ENCODE measurements at regions not wholly inside any gene's neighbourhood (a gene's known extent, or its start where the extent isn't known, plus 50 kb on each side); places are given as distances from the start of the nearest gene placed in this dataset.

GRCh38 chr6:145292066-145292465 is 443.3 kb downstream of the EPM2A start:
- Mint-ChIP-seq H3K4me1 (no peaks in the 10 kb centered on the region), H3K4me3 (no peak overlapping the region), H3K9me3 (peaks cover 19% of the 10 kb centered on the region), H3K27ac (no peak overlapping the region), H3K27me3 (ENCODE audit: low read depth) (no peaks in the 10 kb centered on the region), H3K36me3 (peaks cover 2% of the 10 kb centered on the region)
- no peak for DNase-seq (ENCODE audit: low spot score in 2 of 2, unreplicated experiment in 2 of 2)
- TF ChIP-seq, protein P1, sequence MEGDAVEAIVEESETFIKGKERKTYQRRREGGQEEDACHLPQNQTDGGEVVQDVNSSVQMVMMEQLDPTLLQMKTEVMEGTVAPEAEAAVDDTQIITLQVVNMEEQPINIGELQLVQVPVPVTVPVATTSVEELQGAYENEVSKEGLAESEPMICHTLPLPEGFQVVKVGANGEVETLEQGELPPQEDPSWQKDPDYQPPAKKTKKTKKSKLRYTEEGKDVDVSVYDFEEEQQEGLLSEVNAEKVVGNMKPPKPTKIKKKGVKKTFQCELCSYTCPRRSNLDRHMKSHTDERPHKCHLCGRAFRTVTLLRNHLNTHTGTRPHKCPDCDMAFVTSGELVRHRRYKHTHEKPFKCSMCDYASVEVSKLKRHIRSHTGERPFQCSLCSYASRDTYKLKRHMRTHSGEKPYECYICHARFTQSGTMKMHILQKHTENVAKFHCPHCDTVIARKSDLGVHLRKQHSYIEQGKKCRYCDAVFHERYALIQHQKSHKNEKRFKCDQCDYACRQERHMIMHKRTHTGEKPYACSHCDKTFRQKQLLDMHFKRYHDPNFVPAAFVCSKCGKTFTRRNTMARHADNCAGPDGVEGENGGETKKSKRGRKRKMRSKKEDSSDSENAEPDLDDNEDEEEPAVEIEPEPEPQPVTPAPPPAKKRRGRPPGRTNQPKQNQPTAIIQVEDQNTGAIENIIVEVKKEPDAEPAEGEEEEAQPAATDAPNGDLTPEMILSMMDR (IDR thresholded peaks at IDR 0.05; ENCODE audit: unreplicated experiment) = no peak

DNA sequence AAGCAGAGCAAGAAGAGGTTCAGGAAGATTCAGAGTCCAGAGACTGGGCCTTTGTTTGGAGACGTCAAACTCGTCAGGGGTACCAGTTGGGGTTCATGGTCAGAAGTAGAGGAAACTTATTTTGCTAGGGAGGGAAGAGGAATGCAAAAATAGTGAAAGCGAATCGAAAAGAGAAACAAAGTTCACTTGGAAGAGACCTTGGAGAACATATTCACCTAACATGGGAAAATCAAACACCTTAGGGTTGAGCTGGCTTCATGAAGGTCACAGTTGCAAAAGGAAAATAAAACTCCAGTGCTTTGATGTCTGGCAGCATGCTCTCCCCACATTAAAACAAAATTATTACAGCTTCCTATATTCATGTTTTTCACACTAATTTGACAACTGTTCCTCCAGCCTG is 440.4 kb downstream of the EPM2A start:
- TF ChIP-seq, protein P1 (IDR thresholded peaks at IDR 0.05; ENCODE audit: unreplicated experiment) = no peak
- Mint-ChIP-seq H3K27ac (no peak overlapping the region), H3K36me3 (peaks cover 2% of the 10 kb centered on the region)

DNA sequence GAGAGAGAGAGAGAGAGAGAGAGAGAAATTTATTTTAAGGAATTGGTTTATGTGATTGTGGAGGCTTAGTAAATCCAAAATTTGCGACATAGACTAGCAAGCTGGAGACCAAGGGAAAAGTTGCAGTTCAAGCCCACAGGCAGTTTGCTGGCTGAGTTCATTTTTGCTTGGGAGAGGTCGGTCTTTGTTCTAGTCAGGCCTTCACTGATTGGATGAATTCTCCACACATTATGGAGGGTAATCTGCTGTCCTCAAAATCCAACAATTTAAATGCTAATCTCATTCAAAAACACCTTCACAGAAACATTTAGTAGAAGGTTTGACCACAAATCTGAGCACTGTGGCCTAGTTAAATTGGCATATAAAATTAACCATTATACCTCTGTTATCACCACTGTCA is 439.6 kb downstream of the EPM2A start:
- peaks cover 12% of the 10 kb centered on the region for H3K9me3 Mint-ChIP-seq

More for the DNA sequence above, 440.4 kb downstream of the EPM2A start:
- no peaks in the 10 kb centered on the region for H3K27me3 Mint-ChIP-seq (ENCODE audit: low read depth)
- no peaks in the 10 kb centered on the region for H3K4me1 Mint-ChIP-seq
- peaks cover 13% of the 10 kb centered on the region for H3K9me3 Mint-ChIP-seq
- no peak for DNase-seq (ENCODE audit: low spot score in 2 of 2, unreplicated experiment in 2 of 2)
- H3K4me3 Mint-ChIP-seq = no peak overlapping the region

DNA sequence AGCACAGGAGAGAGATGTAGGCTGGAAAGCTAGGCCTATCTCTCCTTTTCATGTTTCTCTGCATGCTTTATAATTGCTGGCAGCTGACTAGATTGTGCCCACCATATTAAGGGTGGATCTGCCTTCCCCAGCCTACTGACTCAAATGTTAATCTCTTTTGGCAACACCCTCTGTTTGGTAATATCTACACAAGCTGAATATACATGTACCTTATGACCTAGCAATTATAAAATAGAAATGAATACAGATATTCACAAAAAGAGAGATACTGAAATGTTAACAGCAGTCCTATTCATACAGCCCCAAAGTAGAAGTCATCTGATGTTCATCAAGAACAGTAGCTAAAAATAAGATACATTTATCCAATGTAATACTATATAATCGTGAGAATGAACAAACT is 429.6 kb downstream of the EPM2A start:
- no peak for DNase-seq (ENCODE audit: low spot score in 2 of 2, unreplicated experiment in 2 of 2)
- H3K4me1 Mint-ChIP-seq = no peaks in the 10 kb centered on the region
- no peaks in the 10 kb centered on the region for H3K36me3 Mint-ChIP-seq
- TF ChIP-seq, protein P1 (IDR thresholded peaks at IDR 0.05; ENCODE audit: unreplicated experiment) = no peak
- H3K27me3 Mint-ChIP-seq (ENCODE audit: low read depth) = peaks cover 2% of the 10 kb centered on the region
- H3K9me3 Mint-ChIP-seq = peaks cover 17% of the 10 kb centered on the region
- H3K4me3 Mint-ChIP-seq = no peak overlapping the region
- H3K27ac Mint-ChIP-seq = no peak overlapping the region

More for the DNA sequence above, 439.6 kb downstream of the EPM2A start:
- no peak for DNase-seq (ENCODE audit: low spot score in 2 of 2, unreplicated experiment in 2 of 2)
- Mint-ChIP-seq H3K36me3 (no peaks in the 10 kb centered on the region), H3K27me3 (ENCODE audit: low read depth) (no peaks in the 10 kb centered on the region), H3K4me1 (no peaks in the 10 kb centered on the region), H3K27ac (no peak overlapping the region), H3K4me3 (no peak overlapping the region)
- TF ChIP-seq, protein P1 (IDR thresholded peaks at IDR 0.05; ENCODE audit: unreplicated experiment) = no peak

- Mint-ChIP-seq H3K27me3 (ENCODE audit: low read depth) (peaks cover 2% of the 10 kb centered on the region), H3K9me3 (peaks cover 10% of the 10 kb centered on the region), H3K27ac (no peak overlapping the region), H3K36me3 (no peaks in the 10 kb centered on the region), H3K4me1 (no peaks in the 10 kb centered on the region), H3K4me3 (no peak overlapping the region)
- TF ChIP-seq, protein P1 (IDR thresholded peaks at IDR 0.05; ENCODE audit: unreplicated experiment) = no peak
- no peak for DNase-seq (ENCODE audit: low spot score in 2 of 2, unreplicated experiment in 2 of 2)
Measured at GRCh38 chr6:145306489-145306888, 428.8 kb downstream of the EPM2A start.
